HG03095 (cell line): ENCODE measurements at regions not wholly inside any gene's neighbourhood (a gene's known extent, or its start where the extent isn't known, plus 50 kb on each side); places are given as distances from the start of the nearest gene placed in this dataset.
A peak's percentile ranks its signal among the peaks of the same experiment; 100 is the strongest.
"Not testable (repeated sequence)": the region's sequence is repeated elsewhere in the genome, so short reads cannot be mapped to it uniquely, and the experiment has no call there.

Experiments used
- ATAC-seq: cut with Tn5 transposase; IDR thresholded peaks from one replicate; pipeline ENCODE4 v1.9.1; 2021; ENCODE audit warnings: moderate library complexity; ENCODE audit not compliant: unreplicated experiment

GRCh38 chr9:34907044-34907443, 51.0 kb upstream of the PHF24 start:
- no peak for ATAC-seq

GRCh38 chr9:34899535-34900158, 58.4 kb upstream of the PHF24 start:
- ATAC-seq, result peak; percentile 85

DNA sequence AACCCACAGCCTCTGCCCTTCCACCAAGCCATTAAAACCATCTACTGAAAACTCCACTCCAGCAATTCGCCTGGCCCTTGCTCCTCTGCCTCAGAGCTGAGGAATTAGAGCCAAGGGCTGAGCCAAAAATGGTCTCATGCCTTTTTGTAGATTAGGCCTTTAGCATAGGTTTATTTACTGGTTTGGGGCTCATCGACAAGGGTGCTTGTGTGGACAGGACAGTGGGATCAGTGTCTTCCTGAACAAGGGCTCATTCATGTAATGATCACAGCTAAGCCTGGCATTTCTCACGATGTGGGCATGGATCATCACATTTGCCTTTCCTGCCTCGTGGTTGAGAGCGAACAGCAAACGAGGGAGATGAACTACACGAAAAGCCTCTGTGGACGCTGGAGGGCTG, 59.2 kb upstream of the PHF24 start:
- no peak for ATAC-seq

- no peak for ATAC-seq
These were observed 62.0 kb upstream of the PHF24 start for GRCh38 chr9:34896112-34896511.

- no peak for ATAC-seq
These were observed 65.2 kb upstream of the PHF24 start for GRCh38 chr9:34892886-34893285.

- ATAC-seq, result no peak
These were observed 66.7 kb upstream of the PHF24 start for GRCh38 chr9:34891386-34891785.

GRCh38 chr9:34887841-34888240, 70.2 kb upstream of the PHF24 start:
- ATAC-seq, result no peak

- peak; percentile 66 for ATAC-seq
These were observed 73.3 kb upstream of the PHF24 start for GRCh38 chr9:34884747-34885189.

GRCh38 chr9:34876096-34876495, 82.0 kb upstream of the PHF24 start:
- no peak for ATAC-seq

DNA sequence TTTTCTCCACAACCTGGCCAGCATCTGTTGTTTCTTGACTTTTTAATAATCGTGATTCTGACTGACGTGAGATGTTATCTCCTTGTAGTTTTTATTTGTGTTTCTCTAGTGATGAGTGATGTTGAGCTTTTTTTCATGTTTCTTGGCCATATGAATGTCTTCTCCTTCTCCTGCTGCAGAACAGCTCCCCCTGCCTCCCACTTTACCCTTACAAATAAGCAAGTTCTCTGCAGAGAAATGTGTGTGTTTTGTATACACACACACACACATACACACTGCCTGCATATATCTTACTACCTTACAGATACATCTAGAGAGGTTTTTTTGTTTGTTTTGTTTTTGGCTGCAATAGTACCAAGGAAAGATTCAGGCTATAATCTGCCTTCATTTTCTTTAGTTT, 88.7 kb upstream of the PHF24 start:
- ATAC-seq, result no peak

DNA sequence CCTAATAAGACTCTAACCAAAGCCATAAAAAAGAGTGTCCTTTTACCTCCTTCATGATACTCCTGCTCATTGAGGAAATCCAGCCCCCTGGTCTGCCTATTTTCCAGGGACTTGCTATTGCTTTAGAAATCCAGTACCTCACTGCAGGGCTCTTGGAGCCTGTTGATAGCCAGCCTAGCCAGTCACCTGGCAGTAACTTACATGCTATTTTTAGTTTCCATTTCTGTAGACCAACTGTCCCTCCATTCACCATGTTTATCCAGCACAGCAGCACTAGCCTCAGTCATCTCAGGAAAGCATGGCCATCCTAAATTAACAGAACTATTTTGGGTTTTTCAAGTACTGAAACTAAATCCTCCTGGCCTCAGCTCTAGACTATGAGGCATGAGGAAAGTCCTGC, 91.5 kb upstream of the PHF24 start:
- no peak for ATAC-seq

GRCh38 chr9:34863426-34863825, 94.7 kb upstream of the PHF24 start:
- ATAC-seq, result no peak

- ATAC-seq, result no peak
These were observed 95.2 kb upstream of the PHF24 start for GRCh38 chr9:34862836-34863235.

- ATAC-seq, result no peak
These were observed 96.0 kb upstream of the PHF24 start for GRCh38 chr9:34862043-34862442.

- ATAC-seq, result not testable (repeated sequence)
These were observed 103.1 kb upstream of the PHF24 start for GRCh38 chr9:34855016-34855415.

- no peak for ATAC-seq
These were observed 120.1 kb upstream of the CCL21 start for GRCh38 chr9:34830068-34830467.

DNA sequence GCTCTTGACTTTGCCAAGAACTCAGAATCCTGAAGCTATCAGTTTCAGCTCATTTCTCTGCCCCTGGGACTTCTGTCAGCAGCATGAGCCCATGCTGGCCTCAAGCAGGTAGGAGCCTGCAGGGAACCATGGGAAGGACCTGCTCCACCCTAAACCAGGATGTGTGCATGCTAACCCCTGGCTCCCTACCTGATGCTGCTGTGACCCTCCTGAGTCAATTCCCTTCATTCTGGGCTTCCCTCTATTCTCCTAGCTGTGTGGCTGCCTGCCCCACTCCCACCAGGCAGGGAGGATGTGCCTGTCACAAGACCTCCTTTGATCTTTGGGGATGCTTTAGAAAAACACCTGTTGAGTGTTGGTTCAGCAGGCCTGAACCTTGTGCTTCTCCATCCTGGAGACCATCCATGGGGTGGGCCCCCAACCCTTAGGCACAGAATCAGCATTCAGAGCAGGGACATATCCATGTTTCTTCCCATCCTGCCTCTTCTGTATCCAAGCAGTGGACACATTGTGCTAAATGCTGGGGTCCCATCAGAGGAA, 117.1 kb upstream of the CCL21 start:
- ATAC-seq, result no peak

DNA sequence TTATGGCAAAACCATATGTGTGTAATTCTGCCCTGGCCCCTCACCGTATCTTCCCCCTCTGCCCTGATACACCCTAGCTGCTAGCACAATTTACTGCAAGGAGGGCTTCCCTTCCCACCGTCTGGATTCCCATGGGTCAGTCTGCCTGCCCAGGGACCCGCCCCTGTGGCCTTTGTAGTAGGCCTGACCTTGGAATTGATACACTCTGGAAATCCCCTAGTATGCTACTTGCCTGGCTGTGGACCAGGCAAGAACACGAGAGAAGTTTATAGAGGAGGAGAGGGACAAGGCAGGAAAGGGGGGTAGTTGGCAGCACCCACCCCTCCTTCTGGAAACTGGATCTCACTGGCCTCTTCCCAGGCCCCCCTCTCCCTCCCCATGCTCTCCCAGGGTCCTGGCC, 115.8 kb upstream of the CCL21 start:
- ATAC-seq, result no peak

DNA sequence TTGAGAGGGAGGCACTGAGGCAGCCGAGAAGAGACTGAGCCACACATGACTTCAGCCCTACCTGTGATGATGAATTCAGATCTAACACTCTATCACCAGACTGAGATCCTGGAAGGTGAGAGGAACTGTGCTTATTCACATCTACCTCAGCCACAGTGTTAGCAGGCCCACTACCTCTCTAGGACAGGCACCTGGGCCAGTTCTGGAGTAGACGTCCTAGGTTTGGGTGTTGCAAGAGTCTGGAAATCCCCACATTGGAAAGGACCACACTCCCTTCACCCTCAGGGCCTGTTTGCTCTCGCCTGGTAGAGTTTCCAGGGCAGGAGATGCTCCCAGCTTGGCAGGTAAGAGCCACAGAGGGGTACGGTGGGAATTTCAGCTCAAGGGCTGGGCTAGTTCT, 113.8 kb upstream of the CCL21 start:
- ATAC-seq, result no peak

DNA sequence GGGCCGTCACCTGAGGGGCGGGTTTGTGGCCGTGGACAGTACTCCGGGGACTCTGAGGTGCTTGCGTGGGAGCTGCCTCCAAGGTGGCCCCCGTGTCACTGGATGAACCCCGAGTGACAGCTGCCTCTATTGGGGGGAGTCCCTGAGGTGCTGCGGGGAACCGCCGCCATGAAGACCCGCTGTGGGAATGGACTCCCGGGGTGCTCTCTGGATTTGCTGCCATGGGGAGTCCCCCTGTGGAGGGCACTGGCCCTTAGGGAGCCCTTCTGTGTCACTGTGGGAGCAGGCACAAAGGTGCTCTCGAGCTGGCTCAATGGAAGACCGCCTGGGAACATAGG, 100.2 kb upstream of the CCL21 start:
- ATAC-seq, result no peak

GRCh38 chr9:34809504-34810186, 99.7 kb upstream of the CCL21 start:
- no peak for ATAC-seq

DNA sequence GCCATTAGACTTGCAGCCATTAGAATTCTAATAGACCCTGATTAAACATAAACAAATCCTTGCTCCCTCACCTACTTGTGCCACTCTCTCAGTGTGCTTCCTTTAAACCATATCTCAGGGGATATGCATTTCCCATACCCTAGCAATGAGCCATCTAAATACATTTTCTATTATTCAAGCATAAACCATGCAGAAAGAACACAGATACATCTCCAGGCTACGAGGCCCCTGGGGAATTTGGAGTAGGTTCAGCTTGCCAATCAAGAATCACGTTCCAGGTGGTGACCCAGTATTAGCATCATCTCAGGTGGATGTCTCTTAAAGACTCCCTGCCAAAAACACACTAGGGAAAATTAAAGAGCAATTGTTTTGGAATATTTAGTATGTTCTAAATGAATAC, 93.0 kb upstream of the CCL21 start:
- no peak for ATAC-seq

DNA sequence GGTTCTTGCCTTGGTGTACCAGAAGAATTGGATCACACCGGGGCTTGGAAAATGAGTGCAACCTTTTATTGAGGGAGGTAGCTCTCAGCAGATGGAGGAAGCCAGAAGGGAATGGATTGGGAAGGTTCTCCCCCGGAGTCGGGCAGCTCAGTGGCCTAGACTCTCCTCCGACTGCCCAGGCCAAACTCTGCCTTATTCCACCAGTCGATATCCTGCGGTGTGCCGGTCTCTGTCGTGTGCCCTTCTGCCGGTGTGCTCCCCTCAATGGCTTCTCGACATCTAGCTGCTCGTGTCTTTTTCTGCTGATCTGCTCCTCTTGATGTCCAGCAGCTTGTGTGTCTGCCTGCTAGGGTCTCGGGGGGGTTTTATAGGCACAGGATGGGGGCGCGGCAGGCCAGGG, 87.4 kb upstream of the CCL21 start:
- no peak for ATAC-seq
